ENCODE measurements at regions not wholly inside any gene's neighbourhood (a gene's known extent, or its start where the extent isn't known, plus 50 kb on each side); places are given as distances from the start of the nearest gene placed in this dataset.

GRCh38 chrX:6640727-6641126 is 105.8 kb upstream of the VCX3A start:
- Histone ChIP-seq H3K4me2 (replicated peaks; ENCODE audit: low read depth, low read length, poor library complexity, severe bottlenecking) (no peak overlapping the region), H3K4me1 (ENCODE audit: control insufficient read depth in 2 of 2, insufficient read depth in 2 of 2, low read length in 2 of 2) (no peaks in the 10 kb centered on the region), H3K4me3 (ENCODE audit: control extremely low read depth in 1 of 5, extremely low read depth in 1 of 5, insufficient read depth in 1 of 5, low read depth in 2 of 5, low read length in 4 of 5) (no peak overlapping the region), H3K9me3 (ENCODE audit: control extremely low read depth in 1 of 3, control insufficient read depth in 2 of 3, insufficient read depth in 1 of 3, low read length in 2 of 3) (no peaks in the 10 kb centered on the region), H3K36me3 (replicated peaks in 1 of 2; ENCODE audit: control extremely low read depth in 1 of 2, control insufficient read depth in 1 of 2, extremely low read depth in 1 of 2, insufficient read depth in 2 of 2, low read length in 1 of 2) (no peaks in the 10 kb centered on the region), H4K20me1 (ENCODE audit: control insufficient read depth, insufficient read depth, low read length, poor library complexity, severe bottlenecking) (no peaks in the 10 kb centered on the region), H3K27ac (ENCODE audit: low read length in 2 of 2) (no peak overlapping the region), H3K79me2 (ENCODE audit: control insufficient read depth, insufficient read depth, low read length) (no peaks in the 10 kb centered on the region), H2AFZ (ENCODE audit: insufficient read depth, low read depth, low read length, poor library complexity, severe bottlenecking) (no peak overlapping the region), H3K27me3 (replicated peaks in 1 of 4; ENCODE audit: control extremely low read depth in 1 of 4, control insufficient read depth in 3 of 4, insufficient read depth in 4 of 4, low read length in 3 of 4) (no peaks in the 10 kb centered on the region), H3K9ac (ENCODE audit: low read length) (no peak overlapping the region)
- POLR2A ChIA-PET = no interaction called here
- Mint-ChIP-seq H3K9me3 (ENCODE audit: insufficient read depth) (no peaks in the 10 kb centered on the region), H3K27ac (no peak overlapping the region), H3K4me1 (no peaks in the 10 kb centered on the region), H3K27me3 (no peaks in the 10 kb centered on the region), H3K4me3 (no peak overlapping the region)
- intact Hi-C loops (cut with micrococcal nuclease) = no loop called here
- WGBS (ENCODE audit: insufficient coverage) = no CpG with 5 or more reads among the region's 4 CpGs
- ATAC-seq (ENCODE audit: low read depth) (no peak), DNase-seq (no peak)
- CTCF ChIA-PET = no interaction called here
- TF ChIP-seq EZH2 (IDR thresholded peaks at IDR 0.05; ENCODE audit: borderline replicate concordance, insufficient read depth, low read depth, low read length, poor library complexity, severe bottlenecking) = no peak
- no peak for TF ChIP-seq CTCF (IDR thresholded peaks at IDR 0.05)

- Histone ChIP-seq H4K20me1 (ENCODE audit: control insufficient read depth, insufficient read depth, low read length, poor library complexity, severe bottlenecking) (no peaks in the 10 kb centered on the region), H3K36me3 (replicated peaks in 1 of 2; ENCODE audit: control extremely low read depth in 1 of 2, control insufficient read depth in 1 of 2, extremely low read depth in 1 of 2, insufficient read depth in 2 of 2, low read length in 1 of 2) (no peaks in the 10 kb centered on the region), H3K4me2 (replicated peaks; ENCODE audit: low read depth, low read length, poor library complexity, severe bottlenecking) (no peak overlapping the region), H3K79me2 (ENCODE audit: control insufficient read depth, insufficient read depth, low read length) (no peaks in the 10 kb centered on the region), H3K9me3 (ENCODE audit: control extremely low read depth in 1 of 3, control insufficient read depth in 2 of 3, insufficient read depth in 1 of 3, low read length in 2 of 3) (no peaks in the 10 kb centered on the region), H3K27ac (ENCODE audit: low read length in 2 of 2) (no peak overlapping the region), H3K27me3 (replicated peaks in 1 of 4; ENCODE audit: control extremely low read depth in 1 of 4, control insufficient read depth in 3 of 4, insufficient read depth in 4 of 4, low read length in 3 of 4) (no peaks in the 10 kb centered on the region), H3K4me3 (ENCODE audit: control extremely low read depth in 1 of 5, extremely low read depth in 1 of 5, insufficient read depth in 1 of 5, low read depth in 2 of 5, low read length in 4 of 5) (no peak overlapping the region), H3K9ac (ENCODE audit: low read length) (no peak overlapping the region), H2AFZ (ENCODE audit: insufficient read depth, low read depth, low read length, poor library complexity, severe bottlenecking) (no peak overlapping the region), H3K4me1 (ENCODE audit: control insufficient read depth in 2 of 2, insufficient read depth in 2 of 2, low read length in 2 of 2) (no peaks in the 10 kb centered on the region)
- DNase-seq = no peak
- 100% methylated on average over 1 of the region's 7 CpGs for WGBS (ENCODE audit: insufficient coverage)
- ChIA-PET POLR2A (no interaction called here), CTCF (no interaction called here)
- no peak for TF ChIP-seq EZH2 (IDR thresholded peaks at IDR 0.05; ENCODE audit: borderline replicate concordance, insufficient read depth, low read depth, low read length, poor library complexity, severe bottlenecking)
- no peak for TF ChIP-seq CTCF (IDR thresholded peaks at IDR 0.05)
- intact Hi-C loops (cut with micrococcal nuclease) = no loop called here
- no peak overlapping the region for H3K27ac Mint-ChIP-seq
- no peak overlapping the region for H3K4me3 Mint-ChIP-seq
- no peaks in the 10 kb centered on the region for H3K4me1 Mint-ChIP-seq
- H3K9me3 Mint-ChIP-seq (ENCODE audit: insufficient read depth) = no peaks in the 10 kb centered on the region
- ATAC-seq (ENCODE audit: low read depth) = no peak
- H3K27me3 Mint-ChIP-seq = no peaks in the 10 kb centered on the region
Observed at GRCh38 chrX:6614506-6614905, 79.6 kb upstream of the VCX3A start.

Data from B cell (primary cell).